Stimulated activated naive CD8-positive, alpha-beta T cell treated with anti-CD3 and anti-CD28 coated beads, Interleukin-15, Interleukin-2, amounts not matched to agents 100 ng/mL and 50 ng/mL, for 24 hours (primary cell): ENCODE measurements at regions not wholly inside any gene's neighbourhood (a gene's known extent, or its start where the extent isn't known, plus 50 kb on each side); places are given as distances from the start of the nearest gene placed in this dataset.

Experiments used
- H3K27ac Mint-ChIP-seq: one replicate; pipeline ENCODE4 v1.8.0; 2021; ENCODE audit warnings: mild to moderate bottlenecking, mixed read lengths
- H3K27me3 Mint-ChIP-seq: one replicate; pipeline ENCODE4 v1.8.0; 2021; ENCODE audit warnings: mixed read lengths
- H3K36me3 Mint-ChIP-seq: one replicate; pipeline ENCODE4 v1.8.0; 2021; ENCODE audit warnings: low read depth, mixed read lengths
- H3K4me1 Mint-ChIP-seq: one replicate; pipeline ENCODE4 v1.8.0; 2021; ENCODE audit warnings: low read depth, mixed read lengths
- H3K4me3 Mint-ChIP-seq: one replicate; pipeline ENCODE4 v1.8.0; 2021; ENCODE audit warnings: mild to moderate bottlenecking, mixed read lengths
- H3K9me3 Mint-ChIP-seq: one replicate; pipeline ENCODE4 v1.8.0; 2021; ENCODE audit warnings: mixed read lengths

- Mint-ChIP-seq H3K9me3 (no peaks in the 10 kb centered on the region), H3K4me1 (no peaks in the 10 kb centered on the region), H3K36me3 (no peaks in the 10 kb centered on the region), H3K27ac (no peak overlapping the region), H3K4me3 (no peak overlapping the region), H3K27me3 (no peaks in the 10 kb centered on the region)
Observed at GRCh38 chr11:70677232-70677916, 279.0 kb downstream of the CTTN start.

GRCh38 chr11:70678931-70679900 lies 280.9 kb downstream of the CTTN start:
- Mint-ChIP-seq H3K4me3 (no peak overlapping the region), H3K4me1 (no peaks in the 10 kb centered on the region), H3K27ac (no peak overlapping the region), H3K27me3 (no peaks in the 10 kb centered on the region), H3K9me3 (no peaks in the 10 kb centered on the region), H3K36me3 (no peaks in the 10 kb centered on the region)

DNA sequence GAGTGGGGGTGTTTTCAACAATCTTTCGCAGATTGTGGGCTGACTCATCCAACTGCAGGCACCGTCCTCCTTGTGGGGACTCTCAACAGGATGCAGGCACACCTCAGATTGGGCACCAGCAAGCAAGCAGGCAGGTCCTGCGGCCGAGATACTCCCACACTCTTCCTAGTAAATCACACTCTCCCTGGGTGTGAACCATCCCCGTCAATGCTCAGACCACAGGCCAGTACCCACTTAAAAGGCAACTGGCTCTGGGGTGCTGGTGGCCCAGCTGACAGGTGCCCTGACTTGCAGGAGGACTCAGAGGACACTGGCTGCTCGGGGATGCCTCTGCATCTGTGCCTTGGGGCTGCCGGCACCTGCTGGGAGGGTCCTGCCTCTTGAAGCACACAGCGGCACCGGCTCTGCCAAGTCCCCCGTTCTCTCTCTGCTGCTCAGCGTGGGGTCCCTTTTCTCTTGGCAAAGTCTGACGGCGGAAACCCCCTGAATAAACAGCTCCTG lies 282.5 kb downstream of the CTTN start:
- H3K4me1 Mint-ChIP-seq: no peaks in the 10 kb centered on the region
- no peaks in the 10 kb centered on the region for H3K9me3 Mint-ChIP-seq
- H3K27me3 Mint-ChIP-seq: no peaks in the 10 kb centered on the region
- no peak overlapping the region for H3K27ac Mint-ChIP-seq
- no peak overlapping the region for H3K4me3 Mint-ChIP-seq
- no peaks in the 10 kb centered on the region for H3K36me3 Mint-ChIP-seq

DNA sequence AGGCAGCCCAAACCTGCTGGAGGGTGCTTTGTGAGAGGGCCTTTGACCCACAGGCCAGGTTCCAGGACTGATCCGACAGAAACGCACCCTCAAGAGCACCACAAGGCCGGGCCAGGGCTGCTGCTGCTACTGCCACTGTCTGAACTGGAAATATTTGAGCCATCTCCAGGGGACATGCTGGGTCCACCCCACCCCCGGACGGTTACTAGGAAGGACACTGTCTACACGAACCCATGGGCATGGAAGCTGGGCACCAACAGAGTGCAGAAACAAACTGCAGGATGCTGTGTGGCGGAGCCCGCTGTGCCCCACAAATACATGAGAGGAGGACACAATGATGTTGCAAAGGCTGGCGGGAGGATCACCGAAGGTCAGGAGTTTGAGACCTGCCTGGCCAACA lies 283.7 kb downstream of the CTTN start:
- no peak overlapping the region for H3K4me3 Mint-ChIP-seq
- H3K27ac Mint-ChIP-seq: no peak overlapping the region

DNA sequence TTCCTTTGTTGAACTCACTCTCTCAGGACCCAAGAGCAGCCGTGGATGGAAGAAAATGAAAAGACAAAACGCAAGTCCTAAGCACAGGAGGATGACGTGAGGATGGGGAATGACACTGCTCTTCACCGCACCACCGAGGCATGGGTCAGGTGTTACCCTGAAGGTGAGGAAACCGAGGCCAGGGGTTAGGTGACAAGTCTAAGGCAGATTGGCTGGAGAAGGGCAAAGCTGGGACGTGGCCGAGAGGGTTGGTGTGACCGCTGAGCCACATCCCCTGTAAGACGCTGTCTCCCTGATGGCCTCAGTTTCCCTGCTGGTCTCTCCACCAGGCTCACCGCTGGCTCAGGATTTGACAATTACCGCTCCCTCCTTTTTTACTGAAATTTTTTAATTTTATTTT lies 284.4 kb downstream of the CTTN start:
- no peak overlapping the region for H3K4me3 Mint-ChIP-seq
- no peaks in the 10 kb centered on the region for H3K36me3 Mint-ChIP-seq
- H3K9me3 Mint-ChIP-seq: no peaks in the 10 kb centered on the region
- H3K27ac Mint-ChIP-seq: no peak overlapping the region
- no peaks in the 10 kb centered on the region for H3K27me3 Mint-ChIP-seq
- H3K4me1 Mint-ChIP-seq: no peaks in the 10 kb centered on the region

More for the DNA sequence above, 283.7 kb downstream of the CTTN start:
- no peaks in the 10 kb centered on the region for H3K4me1 Mint-ChIP-seq
- H3K9me3 Mint-ChIP-seq: no peaks in the 10 kb centered on the region
- no peaks in the 10 kb centered on the region for H3K27me3 Mint-ChIP-seq
- no peaks in the 10 kb centered on the region for H3K36me3 Mint-ChIP-seq

GRCh38 chr11:70687716-70688115 lies 289.4 kb downstream of the CTTN start:
- H3K27ac Mint-ChIP-seq: no peak overlapping the region
- H3K27me3 Mint-ChIP-seq: peaks cover 10% of the 10 kb centered on the region
- H3K36me3 Mint-ChIP-seq: peaks cover 3% of the 10 kb centered on the region
- H3K9me3 Mint-ChIP-seq: peaks cover 5% of the 10 kb centered on the region
- H3K4me3 Mint-ChIP-seq: no peak overlapping the region
- no peaks in the 10 kb centered on the region for H3K4me1 Mint-ChIP-seq

DNA sequence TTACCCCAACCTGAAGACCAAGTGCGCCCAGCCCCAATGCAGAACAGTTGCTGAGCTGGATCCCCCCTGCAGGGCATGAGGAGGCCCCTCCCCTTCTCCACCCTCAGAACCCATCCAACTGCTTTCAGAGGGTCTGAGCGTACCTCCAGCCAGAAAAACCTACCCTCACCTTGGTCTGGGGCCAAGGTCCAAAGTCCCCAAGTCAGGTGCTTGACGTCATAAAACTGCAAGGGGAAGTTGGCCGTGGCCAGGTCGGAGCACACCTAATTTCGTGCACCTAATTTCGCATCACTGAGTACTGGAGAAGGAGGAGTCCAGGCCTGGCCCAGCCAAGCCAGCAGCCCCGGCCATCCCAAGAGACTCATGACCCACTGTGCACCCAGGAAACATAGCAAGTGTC lies 289.8 kb downstream of the CTTN start:
- peaks cover 3% of the 10 kb centered on the region for H3K36me3 Mint-ChIP-seq
- H3K27ac Mint-ChIP-seq: no peak overlapping the region
- no peaks in the 10 kb centered on the region for H3K4me1 Mint-ChIP-seq
- H3K9me3 Mint-ChIP-seq: peaks cover 5% of the 10 kb centered on the region
- H3K27me3 Mint-ChIP-seq: peaks cover 10% of the 10 kb centered on the region
- no peak overlapping the region for H3K4me3 Mint-ChIP-seq

GRCh38 chr11:70689764-70690163 lies 291.4 kb downstream of the CTTN start:
- peaks cover 10% of the 10 kb centered on the region for H3K27me3 Mint-ChIP-seq
- H3K4me3 Mint-ChIP-seq: no peak overlapping the region
- H3K36me3 Mint-ChIP-seq: peaks cover 3% of the 10 kb centered on the region
- peaks cover 5% of the 10 kb centered on the region for H3K9me3 Mint-ChIP-seq
- H3K4me1 Mint-ChIP-seq: no peaks in the 10 kb centered on the region
- no peak overlapping the region for H3K27ac Mint-ChIP-seq

- H3K36me3 Mint-ChIP-seq: peaks cover 3% of the 10 kb centered on the region
Observed at GRCh38 chr11:70692131-70692530, 293.8 kb downstream of the CTTN start.

DNA sequence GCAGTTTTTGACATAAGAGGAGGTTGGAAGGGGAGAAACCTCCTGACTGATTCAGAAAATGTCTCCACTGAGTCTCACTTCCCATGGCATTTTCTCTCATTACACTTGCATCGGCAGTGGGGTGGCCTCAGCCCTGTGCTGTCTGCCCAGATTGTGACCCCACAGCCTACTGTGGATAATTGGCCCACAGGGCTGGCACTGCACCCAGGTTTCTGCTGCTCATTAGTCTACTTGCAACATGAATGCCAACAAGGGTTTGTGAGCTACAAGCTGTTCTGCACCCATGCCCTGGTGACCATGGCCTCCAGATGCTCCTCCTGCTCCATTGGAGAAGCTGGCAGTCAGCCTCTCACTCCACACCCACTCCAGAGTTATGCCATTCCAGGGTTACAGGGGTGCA lies 296.0 kb downstream of the CTTN start:
- H3K27ac Mint-ChIP-seq: no peak overlapping the region
- no peak overlapping the region for H3K4me3 Mint-ChIP-seq
- peaks cover 5% of the 10 kb centered on the region for H3K9me3 Mint-ChIP-seq
- peaks cover 3% of the 10 kb centered on the region for H3K36me3 Mint-ChIP-seq
- no peaks in the 10 kb centered on the region for H3K4me1 Mint-ChIP-seq
- peaks cover 5% of the 10 kb centered on the region for H3K27me3 Mint-ChIP-seq

More at GRCh38 chr11:70692131-70692530, 293.8 kb downstream of the CTTN start:
- Mint-ChIP-seq H3K4me3 (no peak overlapping the region), H3K4me1 (no peaks in the 10 kb centered on the region), H3K9me3 (peaks cover 5% of the 10 kb centered on the region), H3K27ac (no peak overlapping the region), H3K27me3 (peaks cover 10% of the 10 kb centered on the region)

GRCh38 chr11:70695086-70695960 lies 297.0 kb downstream of the CTTN start:
- no peaks in the 10 kb centered on the region for H3K27me3 Mint-ChIP-seq
- no peak overlapping the region for H3K27ac Mint-ChIP-seq
- no peaks in the 10 kb centered on the region for H3K4me1 Mint-ChIP-seq
- H3K36me3 Mint-ChIP-seq: no peaks in the 10 kb centered on the region
- H3K4me3 Mint-ChIP-seq: no peak overlapping the region
- no peaks in the 10 kb centered on the region for H3K9me3 Mint-ChIP-seq

DNA sequence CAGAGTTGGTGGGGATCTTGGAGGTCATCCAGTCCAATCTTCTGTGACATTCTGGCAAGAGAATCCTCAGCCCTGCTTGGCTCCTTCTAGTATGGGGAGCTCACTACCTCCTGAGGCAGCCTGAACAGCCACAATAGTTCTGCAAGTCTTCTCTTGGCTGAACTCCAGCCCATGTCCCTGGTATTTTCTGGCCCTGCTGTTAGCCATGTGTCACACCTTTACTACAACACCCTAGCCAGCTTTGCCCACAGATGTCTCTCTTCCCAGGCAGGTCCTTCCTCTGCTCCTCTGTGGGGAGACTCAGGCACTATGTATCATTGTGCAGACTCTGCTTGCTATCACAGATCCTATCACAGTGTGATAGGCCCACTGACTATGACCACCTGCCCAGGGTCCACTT lies 297.7 kb downstream of the CTTN start:
- Mint-ChIP-seq H3K27me3 (no peaks in the 10 kb centered on the region), H3K9me3 (no peaks in the 10 kb centered on the region), H3K4me3 (no peak overlapping the region), H3K36me3 (no peaks in the 10 kb centered on the region), H3K27ac (no peak overlapping the region), H3K4me1 (no peaks in the 10 kb centered on the region)

DNA sequence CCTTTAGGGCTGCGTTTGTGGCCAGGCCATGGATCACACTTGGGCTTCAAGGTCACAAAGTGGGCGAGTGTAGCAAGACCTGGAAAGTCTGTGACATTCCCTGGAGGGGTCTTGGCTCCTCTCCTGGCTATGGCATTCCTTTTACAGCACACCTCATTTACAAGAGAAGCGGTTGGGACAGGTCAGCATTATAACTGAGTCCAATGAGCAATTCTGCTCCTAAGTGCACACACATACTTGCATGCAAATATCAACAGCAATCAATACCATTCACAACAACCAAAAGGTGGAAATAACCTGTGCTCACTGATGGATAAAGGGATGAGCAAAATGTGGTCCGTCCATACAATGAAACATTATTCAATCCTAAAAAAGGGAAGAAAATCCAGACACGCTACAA lies 298.2 kb downstream of the CTTN start:
- H3K4me3 Mint-ChIP-seq: no peak overlapping the region
- H3K27ac Mint-ChIP-seq: no peak overlapping the region
- no peaks in the 10 kb centered on the region for H3K36me3 Mint-ChIP-seq
- H3K9me3 Mint-ChIP-seq: no peaks in the 10 kb centered on the region
- no peaks in the 10 kb centered on the region for H3K4me1 Mint-ChIP-seq
- no peaks in the 10 kb centered on the region for H3K27me3 Mint-ChIP-seq

DNA sequence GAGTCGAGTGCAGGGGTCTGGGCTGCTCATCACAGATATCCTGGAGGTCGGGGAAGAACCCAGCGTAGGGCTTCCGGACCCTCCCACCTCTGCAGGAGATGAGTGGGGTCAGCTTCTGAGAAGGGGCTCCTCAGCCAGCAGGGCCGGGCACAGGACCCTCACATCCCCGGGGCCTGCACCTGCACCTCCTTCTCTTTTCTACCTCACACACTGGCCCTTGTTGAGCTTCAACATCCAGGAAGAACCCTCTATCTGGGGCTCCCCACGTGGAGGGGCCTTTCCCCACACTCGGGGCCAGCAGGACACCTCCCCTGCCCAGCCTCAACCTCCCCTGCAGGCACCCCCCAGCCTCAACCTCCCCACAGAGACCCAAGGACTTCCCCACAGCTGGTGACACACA lies 299.4 kb downstream of the CTTN start:
- Mint-ChIP-seq H3K27me3 (no peaks in the 10 kb centered on the region), H3K4me3 (no peak overlapping the region), H3K4me1 (no peaks in the 10 kb centered on the region), H3K9me3 (no peaks in the 10 kb centered on the region), H3K36me3 (no peaks in the 10 kb centered on the region), H3K27ac (no peak overlapping the region)
